ENCODE measurements at regions not wholly inside any gene's neighbourhood (a gene's known extent, or its start where the extent isn't known, plus 50 kb on each side); places are given as distances from the start of the nearest gene placed in this dataset.

GRCh38 chr20:22471156-22471836 is 113.1 kb downstream of the FOXA2 start:
- H3K9me3 Mint-ChIP-seq, result peaks cover 9% of the 10 kb centered on the region
- DNase-seq (no peak), ATAC-seq (ENCODE audit: low read depth) (no peak)
- H3K4me3 Mint-ChIP-seq, result no peak overlapping the region
- no peaks in the 10 kb centered on the region for H3K27me3 Mint-ChIP-seq
- POLR2A ChIA-PET, result no interaction called here
- H3K36me3 Mint-ChIP-seq, result peaks cover 2% of the 10 kb centered on the region
- no peaks in the 10 kb centered on the region for H3K4me1 Mint-ChIP-seq
- H3K27ac Mint-ChIP-seq, result no peak overlapping the region

GRCh38 chr20:22470620-22471026 is 113.7 kb downstream of the FOXA2 start:
- peaks cover 9% of the 10 kb centered on the region for H3K9me3 Mint-ChIP-seq
- no peak overlapping the region for H3K27ac Mint-ChIP-seq
- H3K27me3 Mint-ChIP-seq, result no peaks in the 10 kb centered on the region
- no peaks in the 10 kb centered on the region for H3K4me1 Mint-ChIP-seq
- POLR2A ChIA-PET, result no interaction called here
- DNase-seq (no peak), ATAC-seq (ENCODE audit: low read depth) (no peak)
- peaks cover 2% of the 10 kb centered on the region for H3K36me3 Mint-ChIP-seq
- no peak overlapping the region for H3K4me3 Mint-ChIP-seq

GRCh38 chr20:22466447-22467171 is 117.8 kb downstream of the FOXA2 start:
- no peaks in the 10 kb centered on the region for H3K9me3 Mint-ChIP-seq
- H3K27me3 Mint-ChIP-seq, result no peaks in the 10 kb centered on the region
- DNase-seq, result no peak

GRCh38 chr20:22465622-22466446 is 118.5 kb downstream of the FOXA2 start:
- no peak for ATAC-seq (ENCODE audit: low read depth)
- POLR2A ChIA-PET, result no interaction called here
- Mint-ChIP-seq H3K36me3 (no peaks in the 10 kb centered on the region), H3K4me1 (no peaks in the 10 kb centered on the region), H3K27ac (no peak overlapping the region), H3K4me3 (no peak overlapping the region), H3K27me3 (no peaks in the 10 kb centered on the region), H3K9me3 (no peaks in the 10 kb centered on the region)
- no peak for DNase-seq

More at GRCh38 chr20:22466447-22467171, 117.8 kb downstream of the FOXA2 start:
- H3K36me3 Mint-ChIP-seq, result no peaks in the 10 kb centered on the region
- POLR2A ChIA-PET, result no interaction called here
- H3K27ac Mint-ChIP-seq, result no peak overlapping the region
- no peaks in the 10 kb centered on the region for H3K4me1 Mint-ChIP-seq
- ATAC-seq (ENCODE audit: low read depth), result no peak
- H3K4me3 Mint-ChIP-seq, result no peak overlapping the region

GRCh38 chr20:22464312-22465003 is 119.9 kb downstream of the FOXA2 start:
- no peaks in the 10 kb centered on the region for H3K27me3 Mint-ChIP-seq
- DNase-seq (no peak), ATAC-seq (ENCODE audit: low read depth) (no peak)
- POLR2A ChIA-PET, result no interaction called here
- no peak overlapping the region for H3K4me3 Mint-ChIP-seq
- no peak overlapping the region for H3K27ac Mint-ChIP-seq
- no peaks in the 10 kb centered on the region for H3K4me1 Mint-ChIP-seq
- no peaks in the 10 kb centered on the region for H3K9me3 Mint-ChIP-seq
- no peaks in the 10 kb centered on the region for H3K36me3 Mint-ChIP-seq

- POLR2A ChIA-PET, result no interaction called here
- Mint-ChIP-seq H3K4me1 (no peaks in the 10 kb centered on the region), H3K27me3 (no peaks in the 10 kb centered on the region), H3K9me3 (no peaks in the 10 kb centered on the region), H3K27ac (no peak overlapping the region), H3K4me3 (no peak overlapping the region), H3K36me3 (no peaks in the 10 kb centered on the region)
- ATAC-seq (ENCODE audit: low read depth) (no peak), DNase-seq (no peak)
Observed at GRCh38 chr20:22462975-22463914, 121.1 kb downstream of the FOXA2 start.

GRCh38 chr20:22460803-22461202 is 123.6 kb downstream of the FOXA2 start:
- DNase-seq (no peak), ATAC-seq (ENCODE audit: low read depth) (no peak)
- POLR2A ChIA-PET, result no interaction called here
- no peak overlapping the region for H3K27ac Mint-ChIP-seq
- H3K27me3 Mint-ChIP-seq, result no peaks in the 10 kb centered on the region
- H3K36me3 Mint-ChIP-seq, result no peaks in the 10 kb centered on the region
- H3K4me3 Mint-ChIP-seq, result no peak overlapping the region
- no peaks in the 10 kb centered on the region for H3K4me1 Mint-ChIP-seq
- no peaks in the 10 kb centered on the region for H3K9me3 Mint-ChIP-seq

- no peak overlapping the region for H3K27ac Mint-ChIP-seq
- H3K36me3 Mint-ChIP-seq, result no peaks in the 10 kb centered on the region
Observed at GRCh38 chr20:22460231-22460630, 124.1 kb downstream of the FOXA2 start.

GRCh38 chr20:22459754-22460153 is 124.6 kb downstream of the FOXA2 start:
- H3K27me3 Mint-ChIP-seq, result no peaks in the 10 kb centered on the region
- H3K4me3 Mint-ChIP-seq, result no peak overlapping the region
- H3K36me3 Mint-ChIP-seq, result no peaks in the 10 kb centered on the region
- POLR2A ChIA-PET, result no interaction called here
- H3K4me1 Mint-ChIP-seq, result no peaks in the 10 kb centered on the region
- no peaks in the 10 kb centered on the region for H3K9me3 Mint-ChIP-seq
- H3K27ac Mint-ChIP-seq, result no peak overlapping the region
- ATAC-seq (ENCODE audit: low read depth) (no peak), DNase-seq (no peak)

More at GRCh38 chr20:22460231-22460630, 124.1 kb downstream of the FOXA2 start:
- ATAC-seq (ENCODE audit: low read depth) (no peak), DNase-seq (no peak)
- Mint-ChIP-seq H3K9me3 (no peaks in the 10 kb centered on the region), H3K4me3 (no peak overlapping the region), H3K27me3 (no peaks in the 10 kb centered on the region), H3K4me1 (no peaks in the 10 kb centered on the region)
- POLR2A ChIA-PET, result no interaction called here

GRCh38 chr20:22456109-22456508 is 128.3 kb downstream of the FOXA2 start:
- Mint-ChIP-seq H3K9me3 (no peaks in the 10 kb centered on the region), H3K4me3 (no peak overlapping the region), H3K27ac (no peak overlapping the region), H3K4me1 (no peaks in the 10 kb centered on the region), H3K36me3 (no peaks in the 10 kb centered on the region), H3K27me3 (no peaks in the 10 kb centered on the region)
- POLR2A ChIA-PET, result no interaction called here
- DNase-seq (no peak), ATAC-seq (ENCODE audit: low read depth) (no peak)

- Mint-ChIP-seq H3K4me3 (no peak overlapping the region), H3K4me1 (no peaks in the 10 kb centered on the region), H3K9me3 (no peaks in the 10 kb centered on the region), H3K27ac (no peak overlapping the region), H3K36me3 (no peaks in the 10 kb centered on the region), H3K27me3 (no peaks in the 10 kb centered on the region)
- ATAC-seq (ENCODE audit: low read depth), result no peak
- POLR2A ChIA-PET, result no interaction called here
- no peak for DNase-seq
Observed at GRCh38 chr20:22455259-22455658, 129.1 kb downstream of the FOXA2 start.

GRCh38 chr20:22453244-22454080 is 130.9 kb downstream of the FOXA2 start:
- H3K27me3 Mint-ChIP-seq, result peaks cover 5% of the 10 kb centered on the region
- H3K27ac Mint-ChIP-seq, result no peak overlapping the region
- POLR2A ChIA-PET, result no interaction called here
- H3K4me3 Mint-ChIP-seq, result no peak overlapping the region
- ATAC-seq (ENCODE audit: low read depth) (no peak), DNase-seq (no peak)
- no peaks in the 10 kb centered on the region for H3K9me3 Mint-ChIP-seq
- H3K4me1 Mint-ChIP-seq, result no peaks in the 10 kb centered on the region
- no peaks in the 10 kb centered on the region for H3K36me3 Mint-ChIP-seq

Data from activated naive CD8-positive, alpha-beta T cell treated with anti-CD3 and anti-CD28 coated beads, Interleukin-2, amount 10 ng/mL, durations not matched to agents 7 days and 5 days (primary cell).